B cell (primary cell): ENCODE measurements at regions not wholly inside any gene's neighbourhood (a gene's known extent, or its start where the extent isn't known, plus 50 kb on each side); places are given as distances from the start of the nearest gene placed in this dataset.

Experiments
- CTCF ChIP-seq: fragments of 200-600 bp; IDR thresholded peaks from one replicate; pipeline ENCODE4 v1.8.0; 2022; ENCODE audit warnings: antibody characterized with exemption, mild to moderate bottlenecking
- EZH2 ChIP-seq: IDR thresholded peaks from 2 replicates; pipeline ENCODE4 v1.6.1; 2012; ENCODE audit warnings: borderline replicate concordance, low read depth, mild to moderate bottlenecking, moderate library complexity, low read length; ENCODE audit not compliant: insufficient read depth, poor library complexity, severe bottlenecking

GRCh38 chr12:3341594-3341993, 149.4 kb upstream of the PRMT8 start:
- TF ChIP-seq CTCF (no peak), EZH2 (no peak)
